ENCODE measurements at regions not wholly inside any gene's neighbourhood (a gene's known extent, or its start where the extent isn't known, plus 50 kb on each side); places are given as distances from the start of the nearest gene placed in this dataset.
"Not testable (repeated sequence)": the region's sequence is repeated elsewhere in the genome, so short reads cannot be mapped to it uniquely, and the experiment has no call there.

GRCh38 chr10:21445163-21445562 is 80.3 kb downstream of the SKIDA1 start:
- in situ Hi-C loops (cut with HindIII; ENCODE audit: low pct_unique_long_range_greater_than_20kb, low sequenced_read_pairs) (no loop called here), intact Hi-C loops (cut with micrococcal nuclease; ENCODE audit: unreplicated experiment) (no loop called here)
- no TSS peak for BruUV-seq (replicated peaks)
- Histone ChIP-seq H3K36me3 (ENCODE audit: control insufficient read depth, insufficient read depth, low read length) (no peaks in the 10 kb centered on the region), H3K9me3 (ENCODE audit: control insufficient read depth, insufficient read depth, low read depth, low read length) (no peaks in the 10 kb centered on the region), H3K27me3 (ENCODE audit: control insufficient read depth, insufficient read depth, low read length) (no peaks in the 10 kb centered on the region), H3K27ac (ENCODE audit: low read length) (peak overlapping the region; percentile 63), H3K4me3 (ENCODE audit: low read depth in 2 of 2, low read length in 2 of 2) (no peak overlapping the region), H3K4me1 (ENCODE audit: control insufficient read depth, insufficient read depth, low read length) (no peaks in the 10 kb centered on the region; the same call in 1 of the 2 replicates)
- TF ChIP-seq SIN3A (IDR thresholded peaks at IDR 0.05; ENCODE audit: borderline replicate concordance, insufficient read depth, low read depth, low read length) (no peak), CTCF (IDR thresholded peaks at IDR 0.05) (no peak), TCF7L2 (IDR thresholded peaks at IDR 0.05; ENCODE audit: low read depth, low read length) (no peak), POLR2AphosphoS5 (IDR thresholded peaks at IDR 0.05; ENCODE audit: low read depth, low read length) (no peak), REST (IDR thresholded peaks at IDR 0.05; ENCODE audit: insufficient read depth in 1 of 2, low read depth in 2 of 2, low read length in 1 of 2) (no peak)
- POLR2A ChIA-PET = no interaction called here
- CTCF ChIA-PET = no interaction called here
- no peak for ATAC-seq
- no peak for DNase-seq (ENCODE audit: low read depth, low spot score)

GRCh38 chr10:21441625-21442024 is 83.9 kb downstream of the SKIDA1 start:
- CTCF ChIA-PET = no interaction called here
- in situ Hi-C loops (cut with HindIII; ENCODE audit: low pct_unique_long_range_greater_than_20kb, low sequenced_read_pairs) = no loop called here
- POLR2A ChIA-PET = no interaction called here
- intact Hi-C loops (cut with micrococcal nuclease; ENCODE audit: unreplicated experiment) = no loop called here
- TF ChIP-seq SIN3A (IDR thresholded peaks at IDR 0.05; ENCODE audit: borderline replicate concordance, insufficient read depth, low read depth, low read length) = no peak
- TF ChIP-seq POLR2AphosphoS5 (IDR thresholded peaks at IDR 0.05; ENCODE audit: low read depth, low read length) = no peak
- no peak for TF ChIP-seq REST (IDR thresholded peaks at IDR 0.05; ENCODE audit: insufficient read depth in 1 of 2, low read depth in 2 of 2, low read length in 1 of 2)
- no peak for TF ChIP-seq TCF7L2 (IDR thresholded peaks at IDR 0.05; ENCODE audit: low read depth, low read length)
- TF ChIP-seq CTCF (IDR thresholded peaks at IDR 0.05) = no peak
- Histone ChIP-seq H3K27me3 (ENCODE audit: control insufficient read depth, insufficient read depth, low read length) (no peaks in the 10 kb centered on the region), H3K27ac (ENCODE audit: low read length) (peak overlapping the region; percentile 62; the same call in 1 of the 2 replicates), H3K36me3 (ENCODE audit: control insufficient read depth, insufficient read depth, low read length) (no peaks in the 10 kb centered on the region), H3K4me3 (ENCODE audit: low read depth in 2 of 2, low read length in 2 of 2) (no peak overlapping the region), H3K9me3 (ENCODE audit: control insufficient read depth, insufficient read depth, low read depth, low read length) (no peaks in the 10 kb centered on the region), H3K4me1 (ENCODE audit: control insufficient read depth, insufficient read depth, low read length) (no peaks in the 10 kb centered on the region; the same call in 1 of the 2 replicates)
- BruUV-seq (replicated peaks) = no TSS peak
- DNase-seq (ENCODE audit: low read depth, low spot score) (no peak), ATAC-seq (no peak)

GRCh38 chr10:21438914-21439313 is 86.6 kb downstream of the SKIDA1 start:
- CTCF ChIA-PET; H3K27me3 ChIP-seq (ENCODE audit: control insufficient read depth, insufficient read depth, low read length); H3K9me3 ChIP-seq (ENCODE audit: control insufficient read depth, insufficient read depth, low read depth, low read length); DNase-seq (ENCODE audit: low read depth, low spot score); BruUV-seq (replicated peaks); H3K4me1 ChIP-seq (ENCODE audit: control insufficient read depth, insufficient read depth, low read length); in situ Hi-C loops (cut with HindIII; ENCODE audit: low pct_unique_long_range_greater_than_20kb, low sequenced_read_pairs); H3K36me3 ChIP-seq (ENCODE audit: control insufficient read depth, insufficient read depth, low read length); H3K4me3 ChIP-seq (ENCODE audit: low read depth in 2 of 2, low read length in 2 of 2); intact Hi-C loops (cut with micrococcal nuclease; ENCODE audit: unreplicated experiment): not testable (repeated sequence)
- POLR2A ChIA-PET = interaction anchor here (0.6 to 0.7 kb wide), 3 partner anchors 34 to 51 kb away, joined by 6 to 8 read pairs (median 8); no protein-coding TSS in a partner anchor
- H3K27ac ChIP-seq (ENCODE audit: low read length) = peak overlapping the region; percentile 29; the same call in 1 of the 2 replicates
- ATAC-seq = peak; percentile 53; the same call in 1 of the 2 replicates
